HEK293 (cell line): ENCODE measurements at regions not wholly inside any gene's neighbourhood (a gene's known extent, or its start where the extent isn't known, plus 50 kb on each side); places are given as distances from the start of the nearest gene placed in this dataset.

Experiments
- CTCF ChIA-PET: fragments of 350-600 bp; formaldehyde crosslinking; extraction: SDS; loops from one replicate; lab custom pipeline; 2021; ENCODE audit warnings: antibody characterized with exemption; lab: Yijun Ruan, JAX
- POLR2A ChIA-PET: fragments of 300-600 bp; formaldehyde crosslinking; extraction: SDS; loops from one replicate; lab custom pipeline; 2020; ENCODE audit warnings: antibody characterized with exemption, inconsistent platforms; lab: Yijun Ruan, JAX
- H3K27ac ChIP-seq: fragments of 200-500 bp; sonication (Bioruptor generic); 2 replicates; pipeline ENCODE4 v1.5.1; 2014; ENCODE audit warnings: low read depth, low read length, control low read depth, inconsistent platforms; ENCODE audit errors: extremely low read depth
- H3K36me3 ChIP-seq, 2 experiments: fragments of 200-500 bp in 1 of 2; sonication (Bioruptor generic) in 1 of 2; 1 replicate in 1 of 2; 2 replicates in 1 of 2; pipeline ENCODE4 v1.5.1; 2014 to 2017; ENCODE audit warnings: inconsistent platforms in 2 of 2, low read length in 2 of 2; ENCODE audit not compliant: control insufficient read depth in 2 of 2, insufficient read depth in 1 of 2
- H3K4me1 ChIP-seq: fragments of 200-500 bp; sonication (Bioruptor generic); 2 replicates; pipeline ENCODE4 v1.5.1; 2014; ENCODE audit warnings: mild to moderate bottlenecking, low read length, inconsistent platforms; ENCODE audit not compliant: control insufficient read depth, insufficient read depth
- H3K4me3 ChIP-seq: 2 replicates; pipeline ENCODE4 v1.5.1; 2011; ENCODE audit warnings: low read depth, mild to moderate bottlenecking, control low read depth, low read length, moderate library complexity
- H3K9me3 ChIP-seq: fragments of 200-500 bp; sonication (Bioruptor generic); 2 replicates; pipeline ENCODE4 v1.5.1; 2014; ENCODE audit warnings: low read depth, low read length, inconsistent platforms; ENCODE audit not compliant: control insufficient read depth, insufficient read depth
- ZEB2 ChIP-seq: fragments of 450-650 bp; formaldehyde crosslinking; IDR thresholded peaks from 2 replicates; pipeline ENCODE4 v1.5.1; 2016; ENCODE audit warnings: missing biosample characterization, missing genetic modification characterization
- ZNF16 ChIP-seq: fragments of 450-650 bp; formaldehyde crosslinking; IDR thresholded peaks from 2 replicates; pipeline ENCODE4 v1.5.1; 2016; ENCODE audit warnings: low read depth, missing biosample characterization, missing genetic modification characterization
- ZNF221 ChIP-seq: fragments of 450-650 bp; formaldehyde crosslinking; IDR thresholded peaks from 2 replicates; pipeline ENCODE4 v1.5.1; 2017; ENCODE audit warnings: missing biosample characterization, missing genetic modification characterization, borderline replicate concordance
- ZNF248 ChIP-seq: fragments of 450-650 bp; formaldehyde crosslinking; IDR thresholded peaks from 2 replicates; pipeline ENCODE4 v1.5.1; 2017; ENCODE audit warnings: missing biosample characterization, missing genetic modification characterization
- ZNF324 ChIP-seq: fragments of 450-650 bp; formaldehyde crosslinking; IDR thresholded peaks from 2 replicates; pipeline ENCODE4 v1.5.1; 2016; ENCODE audit warnings: missing biosample characterization, missing genetic modification characterization
- ZNF350 ChIP-seq: fragments of 450-650 bp; formaldehyde crosslinking; IDR thresholded peaks from 2 replicates; pipeline ENCODE4 v1.5.0; 2017; ENCODE audit warnings: missing biosample characterization, mild to moderate bottlenecking, missing genetic modification characterization
- ZNF473 ChIP-seq: fragments of 450-650 bp; formaldehyde crosslinking; IDR thresholded peaks from 2 replicates; pipeline ENCODE4 v1.5.1; 2017; ENCODE audit warnings: missing biosample characterization, missing genetic modification characterization
- ZNF558 ChIP-seq: fragments of 450-650 bp; formaldehyde crosslinking; IDR thresholded peaks from 2 replicates; pipeline ENCODE4 v1.5.1; 2016; ENCODE audit warnings: missing biosample characterization, missing genetic modification characterization
- ZNF664 ChIP-seq: fragments of 450-650 bp; formaldehyde crosslinking; IDR thresholded peaks from 2 replicates; pipeline ENCODE4 v1.5.1; 2016; ENCODE audit warnings: missing biosample characterization, missing genetic modification characterization
- ZNF830 ChIP-seq: fragments of 450-650 bp; IDR thresholded peaks from 2 replicates; pipeline ENCODE4 v1.5.0; 2018; ENCODE audit warnings: missing biosample characterization, missing genetic modification characterization, low read depth, mild to moderate bottlenecking, moderate library complexity
- TF ChIP-seq, protein P1 (sequence below): fragments of 450-650 bp; formaldehyde crosslinking; IDR thresholded peaks from 2 replicates; pipeline ENCODE4 v1.5.1; 2017; ENCODE audit warnings: missing biosample characterization, missing genetic modification characterization
- TF ChIP-seq, protein P2 (sequence below): fragments of 450-650 bp; formaldehyde crosslinking; IDR thresholded peaks from 2 replicates; pipeline ENCODE4 v1.5.1; 2017; ENCODE audit warnings: missing biosample characterization, missing genetic modification characterization
- TF ChIP-seq, protein P3 (sequence below): fragments of 450-650 bp; formaldehyde crosslinking; IDR thresholded peaks from 2 replicates; pipeline ENCODE4 v1.5.1; 2016; ENCODE audit warnings: missing biosample characterization, missing genetic modification characterization

GRCh38 chr14:87014856-87015255 lies 978.1 kb downstream of the GALC start (continued):
- no peak for TF ChIP-seq ZNF350 (tag by site-specific recombination)

DNA sequence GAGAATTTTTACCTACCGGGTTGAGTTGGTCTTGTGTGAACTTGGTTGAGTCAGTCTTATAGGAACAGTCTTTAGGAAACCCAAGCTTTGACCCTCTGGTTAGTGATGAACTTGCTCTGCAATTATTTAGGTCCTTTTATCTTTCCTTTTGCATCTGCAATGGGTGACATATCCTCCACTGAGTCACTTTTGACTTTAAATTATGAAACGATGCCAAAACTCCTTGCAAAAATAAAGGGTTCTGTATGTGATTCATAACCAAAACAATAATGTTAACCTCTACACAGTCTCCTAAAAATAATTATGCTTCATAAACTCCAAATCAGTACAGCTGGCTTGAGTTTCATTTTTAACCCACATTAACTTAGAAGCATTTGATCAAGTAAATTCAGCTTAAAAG lies 979.4 kb downstream of the GALC start:
- Histone ChIP-seq H3K36me3 (no peaks in the 10 kb centered on the region), H3K9me3 (no peaks in the 10 kb centered on the region), H3K27ac (no peak overlapping the region), H3K4me3 (no peak overlapping the region), H3K4me1 (no peaks in the 10 kb centered on the region)
- CTCF ChIA-PET: no interaction called here
- POLR2A ChIA-PET: no interaction called here
- no peak for TF ChIP-seq ZNF664 (tag by site-specific recombination)
- TF ChIP-seq, protein P1, sequence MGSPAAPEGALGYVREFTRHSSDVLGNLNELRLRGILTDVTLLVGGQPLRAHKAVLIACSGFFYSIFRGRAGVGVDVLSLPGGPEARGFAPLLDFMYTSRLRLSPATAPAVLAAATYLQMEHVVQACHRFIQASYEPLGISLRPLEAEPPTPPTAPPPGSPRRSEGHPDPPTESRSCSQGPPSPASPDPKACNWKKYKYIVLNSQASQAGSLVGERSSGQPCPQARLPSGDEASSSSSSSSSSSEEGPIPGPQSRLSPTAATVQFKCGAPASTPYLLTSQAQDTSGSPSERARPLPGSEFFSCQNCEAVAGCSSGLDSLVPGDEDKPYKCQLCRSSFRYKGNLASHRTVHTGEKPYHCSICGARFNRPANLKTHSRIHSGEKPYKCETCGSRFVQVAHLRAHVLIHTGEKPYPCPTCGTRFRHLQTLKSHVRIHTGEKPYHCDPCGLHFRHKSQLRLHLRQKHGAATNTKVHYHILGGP (tag by site-specific recombination): no peak

DNA sequence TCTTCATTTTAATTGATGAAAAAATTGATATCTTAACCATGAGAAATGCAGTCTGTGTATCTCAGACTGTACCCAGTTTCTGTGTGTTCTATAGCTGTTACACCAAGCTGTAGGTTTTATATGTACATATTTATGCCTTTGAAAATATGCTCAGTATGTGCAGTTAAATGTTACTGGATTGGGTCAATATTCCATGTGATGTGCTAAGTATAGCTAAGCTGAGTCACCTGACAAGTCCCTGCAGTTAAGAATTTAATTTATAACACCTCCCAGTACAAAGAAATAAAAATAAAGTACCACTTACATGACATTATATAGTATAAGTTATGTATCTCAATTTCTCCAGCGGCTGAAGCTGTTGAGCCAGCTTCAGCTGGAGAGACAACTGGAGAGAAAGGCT lies 984.0 kb downstream of the GALC start:
- POLR2A ChIA-PET: no interaction called here
- Histone ChIP-seq H3K4me3 (no peak overlapping the region), H3K27ac (no peak overlapping the region)
- TF ChIP-seq, protein P2, sequence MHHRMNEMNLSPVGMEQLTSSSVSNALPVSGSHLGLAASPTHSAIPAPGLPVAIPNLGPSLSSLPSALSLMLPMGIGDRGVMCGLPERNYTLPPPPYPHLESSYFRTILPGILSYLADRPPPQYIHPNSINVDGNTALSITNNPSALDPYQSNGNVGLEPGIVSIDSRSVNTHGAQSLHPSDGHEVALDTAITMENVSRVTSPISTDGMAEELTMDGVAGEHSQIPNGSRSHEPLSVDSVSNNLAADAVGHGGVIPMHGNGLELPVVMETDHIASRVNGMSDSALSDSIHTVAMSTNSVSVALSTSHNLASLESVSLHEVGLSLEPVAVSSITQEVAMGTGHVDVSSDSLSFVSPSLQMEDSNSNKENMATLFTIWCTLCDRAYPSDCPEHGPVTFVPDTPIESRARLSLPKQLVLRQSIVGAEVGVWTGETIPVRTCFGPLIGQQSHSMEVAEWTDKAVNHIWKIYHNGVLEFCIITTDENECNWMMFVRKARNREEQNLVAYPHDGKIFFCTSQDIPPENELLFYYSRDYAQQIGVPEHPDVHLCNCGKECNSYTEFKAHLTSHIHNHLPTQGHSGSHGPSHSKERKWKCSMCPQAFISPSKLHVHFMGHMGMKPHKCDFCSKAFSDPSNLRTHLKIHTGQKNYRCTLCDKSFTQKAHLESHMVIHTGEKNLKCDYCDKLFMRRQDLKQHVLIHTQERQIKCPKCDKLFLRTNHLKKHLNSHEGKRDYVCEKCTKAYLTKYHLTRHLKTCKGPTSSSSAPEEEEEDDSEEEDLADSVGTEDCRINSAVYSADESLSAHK (tag by site-specific recombination): no peak
- TF ChIP-seq ZNF558 (tag by site-specific recombination) (no peak), ZNF473 (tag by site-specific recombination) (no peak)
- TF ChIP-seq, all 188 proteins: peak for 0
- H3K9me3 ChIP-seq: no peaks in the 10 kb centered on the region
- H3K4me1 ChIP-seq: no peaks in the 10 kb centered on the region
- H3K36me3 ChIP-seq: no peaks in the 10 kb centered on the region
- CTCF ChIA-PET: no interaction called here

DNA sequence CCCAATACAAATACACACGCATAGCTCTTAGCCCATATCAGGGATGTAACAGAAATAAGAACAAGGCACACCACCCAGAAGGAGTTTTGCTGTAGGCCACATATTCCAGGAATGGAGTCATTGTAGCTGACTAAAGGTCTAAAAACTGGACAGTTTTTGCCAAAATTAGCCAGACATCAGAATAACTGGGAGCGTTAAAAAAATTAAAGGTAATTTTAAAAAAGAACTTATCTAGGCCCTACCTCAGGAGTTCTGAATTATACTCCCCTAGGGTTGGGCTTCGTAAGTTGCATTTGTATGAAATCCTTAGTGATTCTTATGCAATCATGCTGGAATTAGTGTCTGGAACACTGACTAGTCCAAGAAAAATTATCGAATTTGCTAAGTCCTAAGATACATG lies 987.7 kb downstream of the GALC start:
- TF ChIP-seq, protein P3, sequence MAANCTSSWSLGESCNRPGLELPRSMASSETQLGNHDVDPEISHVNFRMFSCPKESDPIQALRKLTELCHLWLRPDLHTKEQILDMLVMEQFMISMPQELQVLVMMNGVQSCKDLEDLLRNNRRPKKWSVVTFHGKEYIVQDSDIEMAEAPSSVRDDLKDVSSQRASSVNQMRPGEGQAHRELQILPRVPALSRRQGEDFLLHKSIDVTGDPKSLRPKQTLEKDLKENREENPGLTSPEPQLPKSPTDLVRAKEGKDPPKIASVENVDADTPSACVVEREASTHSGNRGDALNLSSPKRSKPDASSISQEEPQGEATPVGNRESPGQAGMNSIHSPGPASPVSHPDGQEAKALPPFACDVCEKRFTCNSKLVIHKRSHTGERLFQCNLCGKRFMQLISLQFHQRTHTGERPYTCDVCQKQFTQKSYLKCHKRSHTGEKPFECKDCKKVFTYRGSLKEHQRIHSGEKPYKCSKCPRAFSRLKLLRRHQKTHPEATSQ: no peak
- no peak for TF ChIP-seq ZNF324 (tag by site-specific recombination)
- no peak for TF ChIP-seq ZNF16
- no peak for TF ChIP-seq ZEB2 (tag by site-specific recombination)
- no peak for TF ChIP-seq ZNF248 (tag by site-specific recombination)
- no peak for TF ChIP-seq ZNF830 (tag by site-specific recombination)
- no peak for TF ChIP-seq ZNF221 (tag by site-specific recombination)
- no peak overlapping the region for H3K27ac ChIP-seq
- no peaks in the 10 kb centered on the region for H3K4me1 ChIP-seq
- CTCF ChIA-PET: no interaction called here
- H3K4me3 ChIP-seq: no peak overlapping the region
- POLR2A ChIA-PET: no interaction called here
- no peaks in the 10 kb centered on the region for H3K9me3 ChIP-seq
- H3K36me3 ChIP-seq: no peaks in the 10 kb centered on the region
